ENCODE measurements at regions not wholly inside any gene's neighbourhood (a gene's known extent, or its start where the extent isn't known, plus 50 kb on each side); places are given as distances from the start of the nearest gene placed in this dataset.

GRCh38 chr11:11776714-11777113, 65.1 kb upstream of the USP47 start:
- TF ChIP-seq CTCF (IDR thresholded peaks at IDR 0.05): no peak
- TF ChIP-seq POLR2A (IDR thresholded peaks at IDR 0.05): no peak

Data from esophagus squamous epithelium (tissue), 4 donors.